AG10803 (cell line): ENCODE measurements at regions not wholly inside any gene's neighbourhood (a gene's known extent, or its start where the extent isn't known, plus 50 kb on each side); places are given as distances from the start of the nearest gene placed in this dataset.

Experiments
- DNase-seq: peaks from one replicate; pipeline ENCODE4 v3.0.0; 2010; ENCODE audit warnings: low read depth
- H3K4me3 ChIP-seq: 2 replicates; pipeline ENCODE4 v1.5.1; 2011; ENCODE audit warnings: mild to moderate bottlenecking, low read length, control low read depth
- CTCF ChIP-seq: conservative IDR thresholded peaks from 2 replicates; pipeline ENCODE4 v1.5.1; 2011; ENCODE audit warnings: mild to moderate bottlenecking, low read length, control low read depth, inconsistent platforms

GRCh38 chr16:86690970-86691369 lies 112.6 kb downstream of the FOXL1 start:
- no peak for TF ChIP-seq CTCF
- no peak for DNase-seq
- H3K4me3 ChIP-seq, result no peak overlapping the region

- no peak for TF ChIP-seq CTCF
- no peak overlapping the region for H3K4me3 ChIP-seq
- no peak for DNase-seq
These were observed 114.1 kb downstream of the FOXL1 start for GRCh38 chr16:86692426-86692825.

DNA sequence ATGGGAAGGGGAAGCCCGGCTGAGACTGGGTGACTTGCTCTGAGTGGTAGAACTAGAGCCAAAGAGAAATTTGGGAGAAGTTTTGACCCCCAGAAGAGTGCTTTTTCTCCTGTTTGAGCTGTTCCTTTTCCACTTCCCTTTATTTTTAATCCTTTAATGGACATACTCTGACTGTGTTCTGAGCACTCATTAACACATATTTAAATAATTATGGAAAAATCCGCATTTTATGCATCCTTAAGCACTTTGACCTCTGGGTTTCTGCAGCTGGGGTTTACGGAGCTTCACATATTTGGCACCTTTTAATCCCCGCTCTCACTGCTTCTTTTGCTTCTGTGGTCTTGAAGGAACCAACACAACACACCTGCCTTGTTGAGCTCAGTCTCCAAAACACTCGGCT lies 114.7 kb downstream of the FOXL1 start:
- no peak for TF ChIP-seq CTCF
- H3K4me3 ChIP-seq, result no peak overlapping the region
- DNase-seq, result no peak

- H3K4me3 ChIP-seq, result no peak overlapping the region
- DNase-seq, result no peak
- TF ChIP-seq CTCF, result no peak
These were observed 119.4 kb downstream of the FOXL1 start for GRCh38 chr16:86697715-86698114.

GRCh38 chr16:86700046-86700945 lies 121.9 kb downstream of the FOXL1 start:
- no peak for TF ChIP-seq CTCF
- no peak for DNase-seq
- no peak overlapping the region for H3K4me3 ChIP-seq

GRCh38 chr16:86701286-86701975 lies 123.1 kb downstream of the FOXL1 start:
- no peak for DNase-seq
- TF ChIP-seq CTCF, result no peak
- no peak overlapping the region for H3K4me3 ChIP-seq
